ENCODE measurements at regions not wholly inside any gene's neighbourhood (a gene's known extent, or its start where the extent isn't known, plus 50 kb on each side); places are given as distances from the start of the nearest gene placed in this dataset.

GRCh38 chr16:27618165-27618564 is 68.2 kb downstream of the KATNIP start:
- Mint-ChIP-seq H3K27me3 (ENCODE audit: insufficient read depth) (no peaks in the 10 kb centered on the region), H3K27ac (no peak overlapping the region), H3K36me3 (ENCODE audit: low read depth) (peaks cover 19% of the 10 kb centered on the region), H3K4me1 (peaks cover 12% of the 10 kb centered on the region), H3K9me3 (no peaks in the 10 kb centered on the region), H3K4me3 (no peak overlapping the region)
- no peak overlapping the region for H3K27ac ChIP-seq (ENCODE audit: low read depth, low read length)
- no peaks in the 10 kb centered on the region for H3K27me3 ChIP-seq (ENCODE audit: control insufficient read depth, insufficient read depth, low read length, poor library complexity, severe bottlenecking)
- peaks cover 7% of the 10 kb centered on the region for H3K36me3 ChIP-seq (ENCODE audit: control insufficient read depth, insufficient read depth, low read length)
- H3K4me1 ChIP-seq (ENCODE audit: control insufficient read depth, insufficient read depth, low read length): peaks cover 5% of the 10 kb centered on the region
- 93 to 97% methylated on average over 12 to 15 of the region's 15 CpGs for WGBS, 2 experiments (ENCODE audit: insufficient coverage in 1 of 2, insufficient read length in 1 of 2)
- no peak overlapping the region for H3K9ac ChIP-seq (ENCODE audit: extremely low read depth, low read length, poor library complexity, severe bottlenecking)
- no peaks in the 10 kb centered on the region for H3K9me3 ChIP-seq (ENCODE audit: control insufficient read depth, low read length)
- TF ChIP-seq CTCF (conservative IDR thresholded peaks at IDR 0.05): no peak
- H3K4me3 ChIP-seq (ENCODE audit: low read length): no peak overlapping the region
- DNase-seq: no peak

GRCh38 chr16:27618606-27619327 is 68.8 kb downstream of the KATNIP start:
- peaks cover 7% of the 10 kb centered on the region for H3K36me3 ChIP-seq (ENCODE audit: control insufficient read depth, insufficient read depth, low read length)
- no peaks in the 10 kb centered on the region for H3K27me3 Mint-ChIP-seq (ENCODE audit: insufficient read depth)
- peaks cover 12% of the 10 kb centered on the region for H3K4me1 Mint-ChIP-seq
- no peaks in the 10 kb centered on the region for H3K9me3 ChIP-seq (ENCODE audit: control insufficient read depth, low read length)
- no peaks in the 10 kb centered on the region for H3K27me3 ChIP-seq (ENCODE audit: control insufficient read depth, insufficient read depth, low read length, poor library complexity, severe bottlenecking)
- H3K4me3 Mint-ChIP-seq: no peak overlapping the region
- no peak for TF ChIP-seq CTCF (conservative IDR thresholded peaks at IDR 0.05)
- WGBS, 2 experiments (ENCODE audit: insufficient coverage in 1 of 2, insufficient read length in 1 of 2): 89 to 93% methylated on average over 6 to 7 of the region's 7 CpGs
- no peaks in the 10 kb centered on the region for H3K9me3 Mint-ChIP-seq
- H3K36me3 Mint-ChIP-seq (ENCODE audit: low read depth): peaks cover 21% of the 10 kb centered on the region
- peaks cover 5% of the 10 kb centered on the region for H3K4me1 ChIP-seq (ENCODE audit: control insufficient read depth, insufficient read depth, low read length)
- H3K27ac ChIP-seq (ENCODE audit: low read depth, low read length): no peak overlapping the region
- H3K4me3 ChIP-seq (ENCODE audit: low read length): no peak overlapping the region
- DNase-seq: no peak
- H3K9ac ChIP-seq (ENCODE audit: extremely low read depth, low read length, poor library complexity, severe bottlenecking): no peak overlapping the region
- H3K27ac Mint-ChIP-seq: peak overlapping the region; percentile 55

- Histone ChIP-seq H3K9me3 (ENCODE audit: control insufficient read depth, low read length) (no peaks in the 10 kb centered on the region), H3K36me3 (ENCODE audit: control insufficient read depth, insufficient read depth, low read length) (peaks cover 7% of the 10 kb centered on the region), H3K4me1 (ENCODE audit: control insufficient read depth, insufficient read depth, low read length) (peaks cover 8% of the 10 kb centered on the region), H3K27me3 (ENCODE audit: control insufficient read depth, insufficient read depth, low read length, poor library complexity, severe bottlenecking) (no peaks in the 10 kb centered on the region), H3K4me3 (ENCODE audit: low read length) (no peak overlapping the region), H3K27ac (ENCODE audit: low read depth, low read length) (no peak overlapping the region), H3K9ac (ENCODE audit: extremely low read depth, low read length, poor library complexity, severe bottlenecking) (no peak overlapping the region)
- no peak for DNase-seq
- Mint-ChIP-seq H3K27me3 (ENCODE audit: insufficient read depth) (no peaks in the 10 kb centered on the region), H3K9me3 (no peaks in the 10 kb centered on the region), H3K27ac (no peak overlapping the region), H3K4me1 (peaks cover 17% of the 10 kb centered on the region), H3K4me3 (no peak overlapping the region), H3K36me3 (ENCODE audit: low read depth) (peaks cover 23% of the 10 kb centered on the region)
- no peak for TF ChIP-seq CTCF (conservative IDR thresholded peaks at IDR 0.05)
- 82 to 84% methylated on average over 4 of the region's 4 CpGs for WGBS, 2 experiments (ENCODE audit: insufficient coverage in 1 of 2, insufficient read length in 1 of 2)
Measured at GRCh38 chr16:27620541-27620940, 70.6 kb downstream of the KATNIP start.
